ENCODE measurements at regions not wholly inside any gene's neighbourhood (a gene's known extent, or its start where the extent isn't known, plus 50 kb on each side); places are given as distances from the start of the nearest gene placed in this dataset.
"Not testable (repeated sequence)": the region's sequence is repeated elsewhere in the genome, so short reads cannot be mapped to it uniquely, and the experiment has no call there.

- ATAC-seq (ENCODE audit: low read depth); H2AK5ac ChIP-seq (ENCODE audit: low read depth, low read length); H3K4ac ChIP-seq (ENCODE audit: low read depth, low read length); dilution Hi-C loops (cut with HindIII; ENCODE audit: low sequenced_read_pairs, unreplicated experiment); H3K18ac ChIP-seq (ENCODE audit: low read depth, low read length); DNase-seq; H2BK15ac ChIP-seq (ENCODE audit: low read depth, low read length); H2AFZ ChIP-seq (replicated peaks; ENCODE audit: low read length, poor library complexity); H3K23ac ChIP-seq (ENCODE audit: low read depth, low read length); H3K56ac ChIP-seq (ENCODE audit: extremely low read depth, insufficient read depth, low read length); H3K14ac ChIP-seq (replicated peaks; ENCODE audit: low read depth, low read length); POLR2A ChIA-PET (ENCODE audit: unreplicated experiment); H3K9me3 ChIP-seq (ENCODE audit: control insufficient read depth, insufficient read depth, low read length); H2AK9ac ChIP-seq (replicated peaks; ENCODE audit: low read depth, low read length, poor library complexity); H3K4me3 ChIP-seq (ENCODE audit: insufficient read depth, low read depth, low read length); H2BK20ac ChIP-seq (ENCODE audit: low read depth, low read length); H3K4me2 ChIP-seq (ENCODE audit: low read depth, low read length); H3K27ac ChIP-seq (ENCODE audit: insufficient read depth, low read length); H3K9ac ChIP-seq (ENCODE audit: low read depth, low read length); H4K5ac ChIP-seq (ENCODE audit: low read depth, low read length); H3K9me1 ChIP-seq (ENCODE audit: insufficient read depth, low read length); H4K20me1 ChIP-seq (ENCODE audit: insufficient read depth, low read length); intact Hi-C loops (cut with micrococcal nuclease); H2BK120ac ChIP-seq (ENCODE audit: low read depth, low read length); H3K79me1 ChIP-seq (ENCODE audit: low read depth in 1 of 2, low read length in 2 of 2); H3K27me3 ChIP-seq (ENCODE audit: control insufficient read depth, insufficient read depth, low read length); BruUV-seq (replicated peaks); H3K36me3 ChIP-seq (ENCODE audit: control insufficient read depth, insufficient read depth, low read length); H2BK5ac ChIP-seq (ENCODE audit: low read depth, low read length, poor library complexity, severe bottlenecking); H4K91ac ChIP-seq (ENCODE audit: insufficient read depth, low read depth, low read length); H4K8ac ChIP-seq (ENCODE audit: low read depth in 2 of 2, low read length in 2 of 2); H3K4me1 ChIP-seq (ENCODE audit: control insufficient read depth, insufficient read depth, low read length): not testable (repeated sequence)
- CTCF ChIA-PET, result interaction anchor here (0.5 kb wide), 1 partner anchor 27 kb away, joined by 4 read pairs; no protein-coding TSS in a partner anchor
- WGBS, 2 experiments (ENCODE audit: extremely low coverage in 2 of 2, insufficient read length in 1 of 2), result no CpG with 5 or more reads among the region's 14 CpGs
- in situ Hi-C loops (cut with MboI; ENCODE audit: low sequenced_read_pairs), result loop anchor here (10.0 kb wide), 1 partner anchor 346 kb away; no protein-coding TSS in a partner anchor
Observed at GRCh38 chr5:102688581-102689342, 66.3 kb upstream of the PAM start.

Measured in IMR-90 (cell line).